Sigmoid colon (tissue), 3 donors: ENCODE measurements at regions not wholly inside any gene's neighbourhood (a gene's known extent, or its start where the extent isn't known, plus 50 kb on each side); places are given as distances from the start of the nearest gene placed in this dataset.

Experiments
- CTCF ChIP-seq, 4 experiments: fragments of 450-650 bp in 3 of 4; fragments of 200-600 bp in 1 of 4; IDR thresholded peaks; one replicate each; pipeline ENCODE4 v1.5.1; 2016 to 2019; ENCODE audit warnings: antibody characterized with exemption in 4 of 4, mild to moderate bottlenecking in 3 of 4, moderate library complexity in 2 of 4
- POLR2A ChIP-seq, 2 donors: fragments of 450-650 bp; IDR thresholded peaks; one replicate each; pipeline ENCODE4 v1.6.1; 2016; ENCODE audit warnings: antibody characterized with exemption in 2 of 2, mild to moderate bottlenecking in 2 of 2, moderate library complexity in 2 of 2

GRCh38 chr3:124143047-124143446 is 151.1 kb upstream of the ROPN1 start:
- TF ChIP-seq CTCF (IDR thresholded peaks at IDR 0.05) = no peak
- TF ChIP-seq POLR2A (IDR thresholded peaks at IDR 0.05) = no peak
